Spleen (tissue), 11 donors: ENCODE measurements at regions not wholly inside any gene's neighbourhood (a gene's known extent, or its start where the extent isn't known, plus 50 kb on each side); places are given as distances from the start of the nearest gene placed in this dataset.

Experiments used
- DNase-seq: peaks from one replicate; pipeline ENCODE4 v3.0.0-alpha.2; 2020
- H3K27ac ChIP-seq, 8 donors: fragments of 200-600 bp; sonication (generic) in 7 of 8; 1 replicate in 4 of 8; 2 replicates in 4 of 8; pipeline versions ENCODE4 v1.5.0 to v1.8.0; 2016 to 2021; ENCODE audit warnings: inconsistent platforms in 4 of 8, mild to moderate bottlenecking in 4 of 8, moderate library complexity in 1 of 8
- H3K27me3 ChIP-seq, 7 donors: fragments of 200-600 bp; sonication (generic) in 6 of 7; replicated peaks in 1 of 7; 1 replicate in 4 of 7; 2 replicates in 3 of 7; pipeline versions ENCODE4 v1.5.0 to v1.8.0; 2016 to 2021; ENCODE audit warnings: inconsistent platforms in 3 of 7, mild to moderate bottlenecking in 1 of 7
- H3K36me3 ChIP-seq, 6 donors: fragments of 200-600 bp; sonication (generic) in 5 of 6; 1 replicate in 4 of 6; 2 replicates in 2 of 6; pipeline versions ENCODE4 v1.5.0 to v1.8.0; 2016 to 2021; ENCODE audit warnings: inconsistent platforms in 2 of 6
- H3K4me1 ChIP-seq, 6 donors: fragments of 200-600 bp; sonication (generic) in 5 of 6; 1 replicate in 3 of 6; 2 replicates in 3 of 6; pipeline versions ENCODE4 v1.5.0 to v1.8.0; 2016 to 2021; ENCODE audit warnings: inconsistent platforms in 3 of 6
- H3K4me3 ChIP-seq, 8 donors: fragments of 200-600 bp; sonication (generic) in 7 of 8; 1 replicate in 4 of 8; 2 replicates in 4 of 8; pipeline versions ENCODE4 v1.5.0 to v1.8.0; 2016 to 2021; ENCODE audit warnings: inconsistent platforms in 4 of 8, mild to moderate bottlenecking in 4 of 8, moderate library complexity in 2 of 8
- H3K9me3 ChIP-seq, 8 donors: fragments of 200-600 bp; sonication (generic) in 7 of 8; 1 replicate in 4 of 8; 2 replicates in 4 of 8; pipeline versions ENCODE4 v1.5.0 to v1.8.0; 2016 to 2021; ENCODE audit warnings: inconsistent platforms in 4 of 8
- CTCF ChIP-seq, 11 experiments: fragments of 200-600 bp in 7 of 11; fragments of 450-650 bp in 4 of 11; sonication (generic) in 4 of 11; IDR thresholded peaks in 8 of 11; conservative IDR thresholded peaks in 3 of 11; 1 replicate in 7 of 11; 2 replicates in 4 of 11; pipeline versions ENCODE4 v1.4.0 to v1.8.0; 2016 to 2021; ENCODE audit warnings: antibody characterized with exemption in 11 of 11, inconsistent platforms in 4 of 11, mild to moderate bottlenecking in 1 of 11
- POLR2A ChIP-seq, 3 donors: fragments of 450-650 bp; IDR thresholded peaks; one replicate each; pipeline ENCODE4 v1.5.1; 2017; ENCODE audit warnings: antibody characterized with exemption in 3 of 3, mild to moderate bottlenecking in 1 of 3
- POLR2AphosphoS5 ChIP-seq, 3 donors: sonication (generic); formaldehyde crosslinking; IDR thresholded peaks; one replicate each; pipeline ENCODE4 v1.5.1; 2017; ENCODE audit warnings: antibody characterized with exemption in 3 of 3
- WGBS, 5 donors: extraction: QIAGEN DNeasy Blood & Tissue Kit in 3 of 5; methylation state at CpG; one replicate each; pipeline versions ENCODE4 v1.1.5 to v1.1.7; 2013 to 2018; 5-methylcytosine and 5-hydroxymethylcytosine counted together
- intact Hi-C: fragments of 100-400 bp; cut with DNase I; formaldehyde crosslinking; loops from one replicate; pipeline ENCODE4 v1.15.0; 2023; ENCODE audit warnings: low total_unique reads
- donor health status: healthy with polysubstance abuse.
- donor health status: DM: no; HTN: no; CAD: no; lungs with moderate emphysema.
- donor health status: DM: no; HTN: no; CAD: no.
- donor health status: Bipolar disorder and iron deficiency.
- donor health status: healthy.
- donor health status: DM: no; HTN: no; CAD: no.
- donor health status: DM: yes; HTN: yes; CAD: no.

GRCh38 chr2:4684921-4685320, 981.5 kb downstream of the DCDC2C start:
- H3K27me3 ChIP-seq, result no peaks in the 10 kb centered on the region
- no peak overlapping the region for H3K27ac ChIP-seq
- intact Hi-C loops, result no loop called here
- WGBS, 5 donors, result 61 to 78% (median 71%) methylated on average over 5 of the region's 5 CpGs
- H3K36me3 ChIP-seq, result no peaks in the 10 kb centered on the region
- H3K4me1 ChIP-seq, result no peaks in the 10 kb centered on the region
- H3K9me3 ChIP-seq, result no peaks in the 10 kb centered on the region
- TF ChIP-seq POLR2A (IDR thresholded peaks at IDR 0.05) (no peak), CTCF (IDR thresholded peaks at IDR 0.05 in 8 of 11, conservative IDR thresholded peaks at IDR 0.05 in 3 of 11) (no peak), POLR2AphosphoS5 (IDR thresholded peaks at IDR 0.05) (no peak)
- no peak overlapping the region for H3K4me3 ChIP-seq
- no peak for DNase-seq

GRCh38 chr2:4690913-4691312, 987.5 kb downstream of the DCDC2C start:
- no peaks in the 10 kb centered on the region for H3K4me1 ChIP-seq
- WGBS, 5 donors, result 77 to 89% (median 83%) methylated on average over 2 of the region's 2 CpGs
- no peak overlapping the region for H3K4me3 ChIP-seq
- no peak overlapping the region for H3K27ac ChIP-seq
- peaks cover 0 to 8% (median 0%) of the 10 kb centered on the region in 8 donors for H3K9me3 ChIP-seq
- intact Hi-C loops, result no loop called here
- DNase-seq, result no peak
- H3K36me3 ChIP-seq, result no peaks in the 10 kb centered on the region
- H3K27me3 ChIP-seq, result no peaks in the 10 kb centered on the region
- TF ChIP-seq CTCF (IDR thresholded peaks at IDR 0.05 in 8 of 11, conservative IDR thresholded peaks at IDR 0.05 in 3 of 11), result no peak

- no peaks in the 10 kb centered on the region for H3K36me3 ChIP-seq
- intact Hi-C loops, result no loop called here
- peak overlapping the region in 1 of 8 donors; percentile 33 for H3K27ac ChIP-seq
- DNase-seq, result no peak
- no peaks in the 10 kb centered on the region for H3K27me3 ChIP-seq
- 52 to 67% (median 54%) methylated on average over 9 of the region's 9 CpGs for WGBS, 5 donors
- no peaks in the 10 kb centered on the region for H3K4me1 ChIP-seq
- no peak for TF ChIP-seq CTCF (IDR thresholded peaks at IDR 0.05 in 8 of 11, conservative IDR thresholded peaks at IDR 0.05 in 3 of 11)
- TF ChIP-seq POLR2A (IDR thresholded peaks at IDR 0.05), result no peak
- no peak for TF ChIP-seq POLR2AphosphoS5 (IDR thresholded peaks at IDR 0.05)
- peaks cover 0 to 11% (median 0%) of the 10 kb centered on the region in 8 donors for H3K9me3 ChIP-seq
- H3K4me3 ChIP-seq, result no peak overlapping the region
Measured at GRCh38 chr2:4693266-4693665, 989.9 kb downstream of the DCDC2C start.

DNA sequence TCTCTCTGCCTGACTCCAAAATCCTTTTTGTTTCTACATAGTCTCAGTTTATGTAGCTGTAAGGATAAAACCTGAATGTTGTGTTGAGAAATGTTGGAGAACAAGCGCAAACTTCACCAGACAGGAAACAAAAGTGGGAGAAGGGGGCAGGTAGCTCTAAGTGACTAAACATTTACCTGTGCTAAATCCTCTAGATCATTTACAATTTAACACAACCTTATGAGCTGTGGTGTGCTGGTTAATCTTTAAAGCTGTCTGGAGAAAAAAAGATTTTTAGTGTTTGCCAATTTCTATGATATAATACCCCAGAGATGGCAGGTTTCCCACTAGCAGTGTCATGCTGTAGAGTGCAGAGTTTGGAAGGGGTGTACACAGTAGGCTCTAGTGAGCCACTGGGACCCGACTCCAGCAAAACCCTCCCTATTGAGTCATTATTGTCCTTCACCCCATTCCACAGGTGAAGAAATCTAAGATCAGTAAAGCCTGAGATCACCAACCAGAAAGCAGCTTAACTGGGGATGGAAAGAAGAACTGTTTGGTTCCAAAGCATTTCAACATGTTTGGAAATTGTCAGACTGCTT, 992.0 kb downstream of the DCDC2C start:
- H3K4me1 ChIP-seq, result no peaks in the 10 kb centered on the region
- 82 to 97% (median 88%) methylated on average over 2 of the region's 2 CpGs for WGBS, 5 donors
- TF ChIP-seq POLR2A (IDR thresholded peaks at IDR 0.05), result no peak
- no peak for TF ChIP-seq POLR2AphosphoS5 (IDR thresholded peaks at IDR 0.05)
- no peak for TF ChIP-seq CTCF (IDR thresholded peaks at IDR 0.05 in 8 of 11, conservative IDR thresholded peaks at IDR 0.05 in 3 of 11)
- DNase-seq, result no peak
- H3K36me3 ChIP-seq, result no peaks in the 10 kb centered on the region
- H3K27me3 ChIP-seq, result no peaks in the 10 kb centered on the region
- H3K4me3 ChIP-seq, result no peak overlapping the region
- intact Hi-C loops, result no loop called here
- H3K27ac ChIP-seq, result no peak overlapping the region
- H3K9me3 ChIP-seq, result peaks cover 0 to 11% (median 0%) of the 10 kb centered on the region in 8 donors
